Right hindlimb (tissue), 1 donor: ENCODE measurements at regions not wholly inside any gene's neighbourhood (a gene's known extent, or its start where the extent isn't known, plus 50 kb on each side); places are given as distances from the start of the nearest gene placed in this dataset.

Experiments
- DNase-seq: peaks from one replicate; pipeline ENCODE4 v3.0.0-alpha.2; 2018

DNA sequence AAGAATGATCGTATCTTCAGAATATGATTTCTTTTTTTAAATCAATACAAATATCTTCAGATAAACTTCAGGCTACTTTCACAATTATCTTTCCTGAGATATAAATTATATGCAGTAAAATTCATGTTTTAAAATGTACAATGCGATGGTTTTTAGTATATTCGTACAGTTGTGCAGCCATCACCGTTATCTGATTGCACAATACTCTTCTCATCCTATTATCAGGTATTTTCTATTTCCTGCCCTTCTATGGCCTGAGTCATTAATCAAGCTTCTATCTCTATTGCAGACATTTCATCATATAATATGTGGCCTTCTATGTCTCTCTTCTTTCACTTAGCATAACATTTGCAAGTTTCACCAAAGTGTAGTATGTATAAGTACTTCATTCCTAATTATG, 1360.2 kb upstream of the SLC10A2 start:
- no peak for DNase-seq

DNA sequence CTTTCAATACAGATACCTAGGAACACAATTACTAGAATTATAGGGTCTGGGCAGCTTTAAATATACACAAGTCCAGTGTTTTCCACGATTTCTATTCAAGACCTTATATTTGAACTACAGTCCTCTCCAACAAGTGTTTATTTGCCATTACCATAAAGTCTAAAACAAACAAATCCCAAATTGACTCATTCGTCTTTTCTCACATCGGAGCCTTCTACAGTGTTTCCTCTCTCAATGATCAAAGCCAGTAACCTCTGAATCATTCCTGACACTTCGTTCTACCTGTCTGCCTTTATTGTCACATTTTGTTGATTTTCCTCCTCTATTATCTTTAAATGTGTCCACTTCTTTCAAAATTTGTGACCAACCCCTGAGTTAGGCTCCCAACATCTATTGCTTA, 1356.5 kb upstream of the SLC10A2 start:
- no peak for DNase-seq

- DNase-seq: no peak
Measured at GRCh38 chr13:104416973-104417372, 1350.8 kb upstream of the SLC10A2 start.

- no peak for DNase-seq
Measured at GRCh38 chr13:104414771-104415170, 1348.6 kb upstream of the SLC10A2 start.

DNA sequence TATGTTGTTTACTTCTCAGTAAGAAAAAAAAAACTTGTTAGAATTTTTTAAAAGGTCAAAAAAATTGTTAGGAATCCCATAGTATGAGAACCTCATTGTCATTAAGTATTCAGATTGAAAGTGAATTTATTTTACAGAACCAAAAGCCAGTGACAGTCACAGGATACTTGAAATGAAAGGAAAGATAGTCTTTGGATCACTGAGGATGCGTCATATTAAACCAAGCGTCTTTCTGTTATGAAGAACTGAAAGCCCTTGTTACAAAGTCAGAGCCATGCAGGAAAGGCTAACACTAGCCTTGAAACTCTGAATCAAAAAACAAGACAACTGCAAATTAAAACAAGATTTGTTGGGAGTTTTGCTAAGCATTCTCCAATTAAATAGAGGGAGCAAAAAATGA, 1348.0 kb upstream of the SLC10A2 start:
- DNase-seq: no peak

- no peak for DNase-seq
Measured at GRCh38 chr13:104411141-104411765, 1345.0 kb upstream of the SLC10A2 start.

DNA sequence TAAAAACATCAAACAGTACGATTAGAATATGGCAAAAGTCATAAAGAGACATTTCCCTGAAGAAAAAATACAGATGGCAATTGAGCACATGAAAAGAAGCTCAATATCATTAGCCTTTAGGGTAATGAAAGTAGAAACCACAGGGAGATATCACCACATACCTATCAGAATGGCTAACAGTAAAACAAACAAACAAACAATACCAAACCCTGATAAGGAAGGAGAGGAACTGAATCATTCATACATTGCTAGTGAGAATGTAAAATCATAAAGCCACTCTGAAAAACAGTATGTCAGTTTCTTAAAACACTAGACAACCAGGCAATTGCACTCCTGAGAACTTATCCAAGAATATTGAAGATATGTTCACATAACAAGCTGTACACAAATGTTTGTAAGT, 1342.5 kb upstream of the SLC10A2 start:
- DNase-seq: no peak

GRCh38 chr13:104404325-104404724, 1338.1 kb upstream of the SLC10A2 start:
- DNase-seq: no peak

GRCh38 chr13:104389691-104390090, 1323.5 kb upstream of the SLC10A2 start:
- DNase-seq: no peak

DNA sequence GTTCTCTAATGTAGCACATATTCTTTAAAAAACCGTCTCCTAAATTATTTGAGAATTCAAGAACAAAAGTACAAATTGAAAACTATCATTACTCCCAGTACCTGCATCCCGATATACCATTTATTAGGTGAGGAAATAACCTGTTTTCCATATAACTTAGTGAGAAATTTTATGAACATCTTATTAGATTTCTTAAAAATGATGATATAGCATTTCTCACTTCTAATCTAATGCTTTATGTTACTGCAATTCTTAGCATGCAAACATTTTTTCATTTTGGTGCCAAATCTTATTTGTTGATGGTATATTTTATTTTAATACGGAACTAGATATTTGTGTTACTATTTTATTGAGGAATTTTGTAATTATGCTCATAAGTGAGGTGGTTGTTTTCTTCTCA, 1321.3 kb upstream of the SLC10A2 start:
- no peak for DNase-seq

- DNase-seq: no peak
Measured at GRCh38 chr13:104385404-104385803, 1319.2 kb upstream of the SLC10A2 start.

DNA sequence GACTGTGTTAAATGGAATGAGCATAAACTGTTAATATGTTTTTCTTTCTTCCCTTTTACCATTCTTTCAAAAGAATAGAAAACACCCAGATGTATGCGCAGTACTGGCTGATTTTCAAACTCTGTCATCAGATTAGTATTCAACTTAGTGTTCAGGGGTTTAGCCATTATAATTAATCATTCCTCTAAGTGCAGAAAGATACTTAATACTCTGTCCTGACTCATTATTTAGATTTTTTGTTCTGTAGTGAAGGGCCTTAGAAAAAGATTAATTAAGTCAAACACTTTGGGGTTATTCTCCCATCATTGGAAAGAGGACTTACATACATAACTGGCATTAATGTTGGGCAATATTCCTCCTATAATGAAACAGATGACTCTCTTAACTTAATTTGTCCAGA, 1316.7 kb upstream of the SLC10A2 start:
- DNase-seq: no peak

DNA sequence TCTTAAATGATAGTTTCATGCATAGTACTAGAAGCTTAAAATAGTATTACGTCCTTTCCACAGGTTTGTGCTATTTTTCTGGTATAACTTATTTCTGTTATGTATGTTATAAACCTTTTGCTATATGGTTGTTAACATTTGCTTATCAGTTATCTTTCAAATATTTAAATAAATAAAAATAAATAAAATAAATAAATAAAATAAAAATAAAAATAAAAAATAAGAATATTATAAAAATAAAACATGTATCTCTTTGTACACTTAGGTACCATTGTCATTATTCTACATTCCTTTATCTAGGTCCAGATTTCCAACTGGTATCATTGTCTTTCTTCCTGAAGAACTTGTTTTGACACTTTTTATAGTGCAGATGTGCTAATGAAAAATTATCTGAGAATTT, 1310.4 kb upstream of the SLC10A2 start:
- DNase-seq: no peak

- no peak for DNase-seq
Measured at GRCh38 chr13:104375614-104376013, 1309.4 kb upstream of the SLC10A2 start.

GRCh38 chr13:104372095-104372655, 1306.0 kb upstream of the SLC10A2 start:
- no peak for DNase-seq

GRCh38 chr13:104365430-104365829, 1299.2 kb upstream of the SLC10A2 start:
- no peak for DNase-seq

GRCh38 chr13:104357672-104358354, 1291.6 kb upstream of the SLC10A2 start:
- DNase-seq: no peak

DNA sequence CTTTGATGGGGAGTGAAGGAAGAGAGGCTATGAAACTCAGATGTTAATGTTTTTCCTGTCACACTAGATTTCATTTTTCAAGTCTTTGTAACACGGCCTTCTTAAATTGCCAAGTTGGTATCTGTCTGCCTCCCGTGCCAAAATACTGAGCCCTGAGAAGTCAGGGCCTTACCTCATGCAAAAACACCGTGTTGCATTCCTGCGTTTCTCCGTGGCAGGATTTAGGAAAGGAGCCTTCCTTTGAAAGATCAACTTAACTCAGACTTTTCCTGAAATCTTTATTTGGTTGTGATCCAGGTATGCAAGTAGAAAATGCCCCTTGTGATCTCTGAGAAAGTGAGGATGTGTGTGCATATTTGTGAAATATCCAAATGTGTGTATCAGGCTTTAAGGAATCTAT, 1291.0 kb upstream of the SLC10A2 start:
- DNase-seq: no peak

- DNase-seq: no peak
Measured at GRCh38 chr13:104355041-104355670, 1288.9 kb upstream of the SLC10A2 start.

- no peak for DNase-seq
Measured at GRCh38 chr13:104327211-104327610, 1261.0 kb upstream of the SLC10A2 start.

DNA sequence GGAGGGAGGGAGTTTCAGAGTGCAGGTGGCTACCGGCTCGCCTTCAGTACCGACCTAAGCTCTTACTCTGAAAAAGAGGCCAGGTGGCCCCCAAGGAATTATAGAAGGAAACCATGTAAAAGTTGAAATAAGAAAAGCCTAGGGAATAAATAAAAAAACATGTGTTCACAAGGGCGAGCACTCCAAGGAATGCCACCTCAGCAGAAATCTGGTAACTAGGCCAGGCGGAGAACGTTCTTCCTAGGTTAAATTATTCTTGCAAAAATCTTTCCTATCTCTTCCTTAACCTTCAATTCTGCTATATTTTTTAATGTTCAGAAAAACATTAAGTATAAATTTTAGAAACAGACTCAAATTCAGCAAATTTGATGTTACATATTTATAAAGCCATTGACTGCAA, 1260.3 kb upstream of the SLC10A2 start:
- DNase-seq: no peak

DNA sequence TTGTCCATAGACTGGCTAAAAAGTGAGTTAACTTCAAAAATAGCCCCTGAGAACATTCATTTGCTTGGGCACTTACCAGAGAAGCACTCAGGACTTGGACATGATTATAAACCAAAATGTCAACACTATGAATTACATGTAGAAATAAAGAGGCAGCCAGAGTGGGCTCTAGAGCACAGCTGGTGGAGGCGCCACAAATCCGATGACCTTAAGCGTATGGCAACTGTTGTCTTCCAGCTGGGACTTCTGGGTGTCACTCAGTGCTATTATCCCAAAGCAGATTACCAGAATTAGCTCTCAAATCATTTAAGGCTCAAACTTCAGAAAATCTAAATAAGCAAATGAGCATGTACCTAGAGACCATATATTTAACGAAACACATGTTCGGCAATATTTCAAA, 1255.5 kb upstream of the SLC10A2 start:
- no peak for DNase-seq

- no peak for DNase-seq
Measured at GRCh38 chr13:104320446-104320845, 1254.2 kb upstream of the SLC10A2 start.

DNA sequence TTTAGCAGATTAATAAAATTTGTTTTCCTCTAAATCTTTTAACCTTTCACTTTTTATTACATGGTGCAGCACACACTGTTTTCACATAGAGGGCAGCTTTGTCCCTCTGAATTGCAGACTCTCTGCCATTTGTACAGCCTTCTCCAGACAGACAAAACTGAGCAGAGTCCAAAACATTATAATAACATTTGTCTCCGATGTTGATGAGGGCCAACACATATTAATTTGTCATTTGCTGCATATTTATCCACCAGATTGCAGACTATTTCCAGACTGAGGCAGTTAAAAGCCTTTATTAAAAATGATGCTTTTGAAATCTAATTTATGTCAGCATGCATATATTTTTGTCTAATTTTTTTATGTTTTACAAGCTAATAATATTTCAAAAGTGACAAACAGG, 1251.9 kb upstream of the SLC10A2 start:
- DNase-seq: peak; percentile 24
